Neuron (in vitro differentiated cells): ENCODE measurements at regions not wholly inside any gene's neighbourhood (a gene's known extent, or its start where the extent isn't known, plus 50 kb on each side); places are given as distances from the start of the nearest gene placed in this dataset.

Experiments used
- H2AFZ ChIP-seq: one replicate; pipeline ENCODE4 v1.6.1; 2013; ENCODE audit warnings: low read depth, mild to moderate bottlenecking, inconsistent platforms, low read length, moderate library complexity
- H3K27me3 ChIP-seq: one replicate; pipeline ENCODE4 v1.6.1; 2013; ENCODE audit warnings: low read length; ENCODE audit not compliant: insufficient read depth
- H3K36me3 ChIP-seq: one replicate; pipeline ENCODE4 v1.6.1; 2013; ENCODE audit warnings: low read length; ENCODE audit not compliant: insufficient read depth
- H3K4me1 ChIP-seq: one replicate; pipeline ENCODE4 v1.6.1; 2013; ENCODE audit warnings: low read length; ENCODE audit not compliant: insufficient read depth
- H3K4me3 ChIP-seq: 2 replicates; pipeline ENCODE4 v1.5.1; 2013; ENCODE audit warnings: mild to moderate bottlenecking, low read length, moderate library complexity
- H3K9me3 ChIP-seq: one replicate; pipeline ENCODE4 v1.6.1; 2013; ENCODE audit warnings: low read length

GRCh38 chr20:43322851-43323250 is 133.1 kb upstream of the PTPRT start:
- Histone ChIP-seq H3K27me3 (no peaks in the 10 kb centered on the region), H3K4me1 (no peaks in the 10 kb centered on the region), H2AFZ (no peak overlapping the region), H3K36me3 (no peaks in the 10 kb centered on the region), H3K4me3 (no peak overlapping the region), H3K9me3 (no peaks in the 10 kb centered on the region)

DNA sequence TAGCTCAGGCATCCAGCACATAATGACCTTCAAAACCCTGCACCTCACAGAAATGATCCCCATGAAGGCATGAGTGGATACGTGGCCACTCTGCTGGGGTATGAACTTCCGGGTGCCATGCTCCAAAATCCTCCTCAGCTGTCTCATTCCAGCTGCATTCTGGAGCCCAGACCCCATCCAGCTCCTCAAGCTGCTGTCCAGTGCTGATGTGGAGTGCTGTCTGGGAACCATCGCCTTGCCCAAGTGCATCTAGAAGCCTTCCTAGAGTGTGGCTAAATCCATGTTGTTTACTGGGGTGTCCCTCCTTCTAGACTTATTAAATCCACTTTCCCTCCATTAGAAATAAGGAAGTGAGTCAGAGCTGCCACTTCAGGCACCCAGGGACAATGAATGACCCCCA is 130.8 kb upstream of the PTPRT start:
- Histone ChIP-seq H3K36me3 (no peaks in the 10 kb centered on the region), H3K27me3 (no peaks in the 10 kb centered on the region), H3K4me1 (no peaks in the 10 kb centered on the region), H2AFZ (no peak overlapping the region), H3K4me3 (no peak overlapping the region), H3K9me3 (no peaks in the 10 kb centered on the region)

DNA sequence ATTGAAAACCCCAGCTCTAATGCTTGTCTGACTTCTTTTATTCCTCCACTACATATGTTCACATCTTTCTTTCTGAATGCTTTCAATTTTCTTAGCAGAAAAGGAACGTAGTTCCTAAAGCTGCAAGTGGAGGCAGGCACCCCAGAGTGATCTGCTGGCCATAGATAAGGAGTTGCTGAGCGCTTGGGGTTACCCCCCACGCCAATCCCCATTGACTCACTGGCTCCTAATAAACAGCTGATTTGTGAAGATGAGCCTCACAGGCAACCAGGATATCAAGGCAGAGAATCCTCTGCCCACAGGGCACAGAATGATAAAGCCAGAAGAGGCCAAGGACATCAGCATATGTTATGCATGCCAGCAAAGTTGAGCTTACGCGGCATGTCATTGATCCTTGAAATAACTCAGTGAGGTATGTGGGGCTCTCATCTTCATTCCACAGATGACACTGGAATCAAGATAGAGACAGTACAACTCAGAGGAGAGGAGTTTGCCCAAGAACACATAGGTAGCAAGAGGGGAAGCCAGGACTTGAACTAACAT is 129.1 kb upstream of the PTPRT start:
- Histone ChIP-seq H3K4me1 (no peaks in the 10 kb centered on the region), H3K9me3 (no peaks in the 10 kb centered on the region), H3K36me3 (no peaks in the 10 kb centered on the region), H3K27me3 (no peaks in the 10 kb centered on the region), H3K4me3 (no peak overlapping the region), H2AFZ (no peak overlapping the region)

GRCh38 chr20:43316271-43316670 is 126.6 kb upstream of the PTPRT start:
- no peaks in the 10 kb centered on the region for H3K27me3 ChIP-seq
- no peaks in the 10 kb centered on the region for H3K4me1 ChIP-seq
- H3K4me3 ChIP-seq: no peak overlapping the region
- H2AFZ ChIP-seq: no peak overlapping the region
- no peaks in the 10 kb centered on the region for H3K36me3 ChIP-seq
- no peaks in the 10 kb centered on the region for H3K9me3 ChIP-seq

GRCh38 chr20:43309266-43309665 is 119.6 kb upstream of the PTPRT start:
- H3K4me3 ChIP-seq: no peak overlapping the region
- H3K9me3 ChIP-seq: no peaks in the 10 kb centered on the region
- no peaks in the 10 kb centered on the region for H3K36me3 ChIP-seq
- no peaks in the 10 kb centered on the region for H3K27me3 ChIP-seq
- H3K4me1 ChIP-seq: no peaks in the 10 kb centered on the region
- no peak overlapping the region for H2AFZ ChIP-seq

GRCh38 chr20:43306837-43307236 is 117.1 kb upstream of the PTPRT start:
- no peak overlapping the region for H3K4me3 ChIP-seq
- no peaks in the 10 kb centered on the region for H3K4me1 ChIP-seq
- H2AFZ ChIP-seq: no peak overlapping the region

DNA sequence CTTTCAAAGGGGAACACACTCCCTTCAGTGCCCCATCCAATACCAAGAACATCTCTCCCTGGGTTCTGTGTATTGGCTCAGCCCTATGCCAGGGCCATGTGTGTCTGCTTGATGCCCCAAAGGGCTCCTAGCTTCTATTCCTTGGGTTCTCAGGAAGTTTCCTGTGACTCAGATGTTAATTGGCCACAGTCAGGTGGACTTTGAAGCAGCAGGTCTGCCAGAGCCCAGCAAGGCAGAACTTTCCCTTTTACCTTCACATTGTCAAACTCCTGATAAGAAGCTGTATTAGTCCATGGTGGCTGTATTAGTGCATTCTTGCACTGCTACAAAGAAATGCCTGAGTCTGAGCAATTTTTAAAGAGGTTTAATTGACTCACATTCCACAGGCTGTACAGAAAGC is 116.0 kb upstream of the PTPRT start:
- Histone ChIP-seq H3K4me1 (no peaks in the 10 kb centered on the region), H3K4me3 (no peak overlapping the region), H3K36me3 (no peaks in the 10 kb centered on the region), H3K27me3 (no peaks in the 10 kb centered on the region), H3K9me3 (no peaks in the 10 kb centered on the region), H2AFZ (no peak overlapping the region)

More at GRCh38 chr20:43306837-43307236, 117.1 kb upstream of the PTPRT start:
- Histone ChIP-seq H3K27me3 (no peaks in the 10 kb centered on the region), H3K36me3 (no peaks in the 10 kb centered on the region), H3K9me3 (no peaks in the 10 kb centered on the region)

- Histone ChIP-seq H3K27me3 (no peaks in the 10 kb centered on the region), H3K36me3 (no peaks in the 10 kb centered on the region), H3K4me3 (no peak overlapping the region), H3K9me3 (no peaks in the 10 kb centered on the region), H3K4me1 (no peaks in the 10 kb centered on the region), H2AFZ (no peak overlapping the region)
Observed at GRCh38 chr20:43304598-43304997, 114.9 kb upstream of the PTPRT start.

- H3K36me3 ChIP-seq: no peaks in the 10 kb centered on the region
- no peak overlapping the region for H3K4me3 ChIP-seq
- H3K9me3 ChIP-seq: no peaks in the 10 kb centered on the region
- no peaks in the 10 kb centered on the region for H3K27me3 ChIP-seq
- no peak overlapping the region for H2AFZ ChIP-seq
- no peaks in the 10 kb centered on the region for H3K4me1 ChIP-seq
Observed at GRCh38 chr20:43302936-43303335, 113.2 kb upstream of the PTPRT start.

DNA sequence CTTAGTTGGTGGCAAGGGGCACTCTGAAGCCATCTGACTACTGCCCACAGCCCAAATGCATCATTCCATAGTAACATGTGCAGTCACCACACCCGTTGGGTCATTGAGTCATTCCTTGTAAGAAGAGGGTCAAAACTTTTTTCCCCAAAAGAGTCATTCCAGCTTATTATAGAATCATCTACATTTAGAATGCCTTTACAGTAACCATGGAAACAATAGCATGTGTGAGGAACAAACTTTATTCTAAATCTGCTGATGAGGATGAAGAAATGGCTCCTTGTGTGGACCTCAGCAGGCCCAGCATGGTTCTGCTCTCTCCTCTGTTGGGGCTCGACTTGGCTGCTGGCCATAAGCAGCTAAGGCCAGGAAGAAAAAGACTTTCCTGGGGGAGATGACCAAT is 111.2 kb upstream of the PTPRT start:
- H3K4me1 ChIP-seq: peaks cover 7% of the 10 kb centered on the region
- no peaks in the 10 kb centered on the region for H3K36me3 ChIP-seq
- no peaks in the 10 kb centered on the region for H3K27me3 ChIP-seq
- no peak overlapping the region for H2AFZ ChIP-seq
- H3K4me3 ChIP-seq: no peak overlapping the region
- H3K9me3 ChIP-seq: no peaks in the 10 kb centered on the region

- no peaks in the 10 kb centered on the region for H3K9me3 ChIP-seq
Observed at GRCh38 chr20:43295781-43296180, 106.1 kb upstream of the PTPRT start.

GRCh38 chr20:43295263-43295662 is 105.6 kb upstream of the PTPRT start:
- no peaks in the 10 kb centered on the region for H3K27me3 ChIP-seq
- H3K4me1 ChIP-seq: peaks cover 7% of the 10 kb centered on the region
- H3K36me3 ChIP-seq: no peaks in the 10 kb centered on the region

More at GRCh38 chr20:43295781-43296180, 106.1 kb upstream of the PTPRT start:
- H3K4me1 ChIP-seq: peaks cover 7% of the 10 kb centered on the region
- H3K27me3 ChIP-seq: no peaks in the 10 kb centered on the region
- no peaks in the 10 kb centered on the region for H3K36me3 ChIP-seq
- peak overlapping the region; percentile 20 for H2AFZ ChIP-seq
- no peak overlapping the region for H3K4me3 ChIP-seq

GRCh38 chr20:43294031-43294430 is 104.3 kb upstream of the PTPRT start:
- H3K36me3 ChIP-seq: no peaks in the 10 kb centered on the region
- H2AFZ ChIP-seq: no peak overlapping the region
- H3K4me3 ChIP-seq: no peak overlapping the region
- H3K9me3 ChIP-seq: no peaks in the 10 kb centered on the region
- H3K4me1 ChIP-seq: peaks cover 7% of the 10 kb centered on the region
- no peaks in the 10 kb centered on the region for H3K27me3 ChIP-seq

More at GRCh38 chr20:43295263-43295662, 105.6 kb upstream of the PTPRT start:
- Histone ChIP-seq H2AFZ (no peak overlapping the region), H3K9me3 (no peaks in the 10 kb centered on the region), H3K4me3 (no peak overlapping the region)

DNA sequence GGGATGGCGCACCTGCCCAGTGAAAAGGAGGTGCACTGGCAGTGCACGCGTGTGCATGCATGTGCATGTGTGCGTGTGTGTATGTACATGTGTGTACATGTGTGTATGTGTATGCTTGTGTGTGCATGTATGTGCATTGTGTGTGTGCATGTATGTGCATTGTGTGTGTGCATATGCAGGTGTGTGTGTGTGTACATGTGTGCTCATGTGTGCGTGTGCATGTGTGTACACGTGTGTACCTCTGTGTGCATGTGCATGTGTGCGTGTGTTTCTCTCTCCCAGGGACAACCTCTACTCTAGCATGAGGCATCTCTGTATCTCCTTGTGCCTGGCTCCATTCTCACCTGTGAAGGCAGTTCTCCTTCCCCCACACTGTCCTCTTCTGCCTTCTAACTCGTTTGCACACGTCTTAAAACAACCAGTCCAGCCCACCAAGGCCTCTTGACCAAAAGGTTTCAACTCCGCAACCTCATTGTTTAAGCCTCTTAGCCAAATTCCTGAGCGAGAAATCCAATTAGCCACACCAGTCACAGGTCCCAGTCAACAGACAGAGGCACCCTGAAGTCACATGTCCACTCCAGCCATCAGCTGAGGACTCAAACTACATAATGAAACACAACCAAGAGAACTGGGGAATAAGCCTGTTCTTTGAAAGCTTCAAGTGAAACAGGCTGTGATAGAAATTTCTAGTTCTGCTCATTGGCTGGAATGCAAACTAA is 103.5 kb upstream of the PTPRT start:
- Histone ChIP-seq H3K27me3 (no peaks in the 10 kb centered on the region), H3K4me3 (no peak overlapping the region), H2AFZ (no peak overlapping the region), H3K9me3 (no peaks in the 10 kb centered on the region), H3K36me3 (no peaks in the 10 kb centered on the region), H3K4me1 (peaks cover 7% of the 10 kb centered on the region)
